ENCODE measurements at regions not wholly inside any gene's neighbourhood (a gene's known extent, or its start where the extent isn't known, plus 50 kb on each side); places are given as distances from the start of the nearest gene placed in this dataset.

DNA sequence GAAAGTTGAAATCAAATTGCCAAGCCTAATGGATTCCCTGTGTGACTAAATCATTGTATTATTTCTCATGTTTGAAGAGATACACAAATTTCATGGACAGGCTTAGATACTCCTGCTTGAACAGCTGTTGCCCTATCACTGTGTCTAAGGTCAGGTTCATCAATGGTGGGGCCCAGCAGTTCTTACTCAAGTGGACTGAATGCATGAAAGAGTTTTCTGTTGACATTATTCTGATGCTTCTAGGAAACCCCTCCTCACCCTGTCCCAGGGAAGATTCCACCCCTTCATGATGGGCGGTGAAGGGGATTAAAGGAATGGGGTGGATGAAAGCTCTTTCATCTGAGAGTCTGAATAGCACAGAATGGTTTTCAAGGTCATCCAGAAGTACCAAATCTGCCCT is 148.8 kb downstream of the INO80D start:
- Histone ChIP-seq H3K4me1 (ENCODE audit: control insufficient read depth, insufficient read depth, low read length) (no peaks in the 10 kb centered on the region), H3K27me3 (ENCODE audit: control insufficient read depth, insufficient read depth, low read length) (no peaks in the 10 kb centered on the region), H3K27ac (ENCODE audit: low read depth, low read length) (no peak overlapping the region), H3K9ac (ENCODE audit: low read length) (no peak overlapping the region), H3K36me3 (ENCODE audit: control insufficient read depth, insufficient read depth, low read length) (no peaks in the 10 kb centered on the region), H3K4me3 (ENCODE audit: low read length) (no peak overlapping the region)

DNA sequence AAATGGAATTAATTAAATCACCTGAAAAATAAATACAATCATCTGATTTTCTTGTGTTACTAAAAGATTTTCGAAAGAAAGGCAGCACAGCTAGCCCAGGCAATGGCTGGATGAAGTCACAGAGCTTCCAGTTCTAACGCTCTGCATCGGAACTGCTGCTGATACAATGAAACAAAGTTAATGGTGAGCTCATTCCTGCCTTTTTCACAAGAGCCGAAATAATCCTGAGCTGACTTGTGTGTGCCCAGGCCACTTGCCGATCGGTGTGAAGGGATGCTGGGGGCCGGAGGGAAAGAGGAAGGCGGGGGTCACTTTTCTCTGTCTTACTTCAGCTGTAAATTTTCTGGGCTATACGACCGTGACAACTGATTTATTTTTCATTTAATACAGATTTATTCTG is 149.5 kb downstream of the INO80D start:
- H3K4me3 ChIP-seq (ENCODE audit: low read length): no peak overlapping the region
- H3K27ac ChIP-seq (ENCODE audit: low read depth, low read length): no peak overlapping the region
- no peaks in the 10 kb centered on the region for H3K27me3 ChIP-seq (ENCODE audit: control insufficient read depth, insufficient read depth, low read length)
- H3K4me1 ChIP-seq (ENCODE audit: control insufficient read depth, insufficient read depth, low read length): no peaks in the 10 kb centered on the region
- no peak overlapping the region for H3K9ac ChIP-seq (ENCODE audit: low read length)
- no peaks in the 10 kb centered on the region for H3K36me3 ChIP-seq (ENCODE audit: control insufficient read depth, insufficient read depth, low read length)

DNA sequence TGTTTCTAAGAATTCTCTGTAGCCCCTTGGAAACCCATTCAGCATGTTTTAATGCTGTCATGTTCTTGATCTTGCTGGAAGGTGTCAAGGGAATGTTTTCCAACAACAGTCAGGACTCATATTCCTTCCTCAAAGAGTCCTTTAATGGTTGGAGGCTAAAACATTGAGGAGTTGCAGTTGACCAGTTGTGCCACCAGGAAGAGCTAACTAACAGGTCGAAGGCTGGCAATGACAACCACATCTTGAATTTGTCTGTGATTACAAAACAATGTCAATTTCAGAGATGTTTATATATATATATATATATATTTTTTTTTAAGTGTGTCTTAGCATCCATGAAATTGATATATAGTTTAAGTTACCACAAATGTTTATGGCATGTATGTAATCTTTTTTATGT is 151.5 kb downstream of the INO80D start:
- H3K4me1 ChIP-seq (ENCODE audit: control insufficient read depth, insufficient read depth, low read length): peaks cover 2% of the 10 kb centered on the region

DNA sequence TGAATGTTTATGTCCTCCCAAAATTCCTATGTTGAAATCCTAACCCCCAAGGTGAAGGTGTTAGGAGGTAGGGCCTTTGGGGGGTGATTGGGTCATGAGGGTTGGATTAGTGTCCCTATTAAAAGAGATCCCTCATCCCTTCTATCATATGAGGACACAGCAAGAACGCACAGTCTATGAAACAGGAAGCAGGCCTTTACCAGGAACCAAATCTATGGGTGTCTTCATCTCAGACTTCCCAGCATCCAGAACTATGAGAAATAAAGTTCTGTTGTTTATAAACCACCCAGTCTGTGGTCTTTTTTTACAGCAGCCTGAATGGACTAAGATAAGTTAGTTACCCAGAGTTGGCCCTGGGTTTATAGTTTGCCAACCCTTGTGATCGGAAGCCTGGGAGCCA is 153.1 kb downstream of the INO80D start:
- no peaks in the 10 kb centered on the region for H3K36me3 ChIP-seq (ENCODE audit: control insufficient read depth, insufficient read depth, low read length)
- H3K27ac ChIP-seq (ENCODE audit: low read depth, low read length): no peak overlapping the region
- no peak overlapping the region for H3K4me3 ChIP-seq (ENCODE audit: low read length)
- H3K4me1 ChIP-seq (ENCODE audit: control insufficient read depth, insufficient read depth, low read length): peaks cover 2% of the 10 kb centered on the region
- H3K27me3 ChIP-seq (ENCODE audit: control insufficient read depth, insufficient read depth, low read length): no peaks in the 10 kb centered on the region
- H3K9ac ChIP-seq (ENCODE audit: low read length): no peak overlapping the region

More for the DNA sequence above, 151.5 kb downstream of the INO80D start:
- Histone ChIP-seq H3K27me3 (ENCODE audit: control insufficient read depth, insufficient read depth, low read length) (no peaks in the 10 kb centered on the region), H3K36me3 (ENCODE audit: control insufficient read depth, insufficient read depth, low read length) (no peaks in the 10 kb centered on the region), H3K27ac (ENCODE audit: low read depth, low read length) (no peak overlapping the region), H3K4me3 (ENCODE audit: low read length) (no peak overlapping the region), H3K9ac (ENCODE audit: low read length) (no peak overlapping the region)

DNA sequence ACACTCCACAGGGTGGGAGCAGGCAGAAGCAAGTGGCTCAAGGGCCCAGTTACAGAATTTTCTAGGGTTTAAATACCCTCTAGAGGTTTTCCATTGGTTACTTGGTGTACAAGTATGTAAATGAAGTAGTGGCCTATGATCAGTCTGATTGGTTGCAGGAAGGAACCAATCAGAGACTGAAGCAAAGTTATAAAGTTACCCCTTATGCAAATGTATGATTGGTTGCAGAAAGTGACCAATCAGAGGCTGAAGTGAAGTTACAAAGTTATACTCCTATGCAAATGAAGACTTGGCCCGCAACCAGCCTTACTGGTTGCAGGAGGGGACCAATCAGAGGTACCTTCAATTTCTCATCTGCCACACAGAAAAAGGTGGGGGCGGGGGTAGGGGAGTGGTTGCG is 154.6 kb downstream of the INO80D start:
- H3K4me1 ChIP-seq (ENCODE audit: control insufficient read depth, insufficient read depth, low read length): peaks cover 2% of the 10 kb centered on the region
- H3K9ac ChIP-seq (ENCODE audit: low read length): no peak overlapping the region
- H3K27ac ChIP-seq (ENCODE audit: low read depth, low read length): no peak overlapping the region
- peaks cover 3% of the 10 kb centered on the region for H3K27me3 ChIP-seq (ENCODE audit: control insufficient read depth, insufficient read depth, low read length)
- no peak overlapping the region for H3K4me3 ChIP-seq (ENCODE audit: low read length)
- H3K36me3 ChIP-seq (ENCODE audit: control insufficient read depth, insufficient read depth, low read length): no peaks in the 10 kb centered on the region

DNA sequence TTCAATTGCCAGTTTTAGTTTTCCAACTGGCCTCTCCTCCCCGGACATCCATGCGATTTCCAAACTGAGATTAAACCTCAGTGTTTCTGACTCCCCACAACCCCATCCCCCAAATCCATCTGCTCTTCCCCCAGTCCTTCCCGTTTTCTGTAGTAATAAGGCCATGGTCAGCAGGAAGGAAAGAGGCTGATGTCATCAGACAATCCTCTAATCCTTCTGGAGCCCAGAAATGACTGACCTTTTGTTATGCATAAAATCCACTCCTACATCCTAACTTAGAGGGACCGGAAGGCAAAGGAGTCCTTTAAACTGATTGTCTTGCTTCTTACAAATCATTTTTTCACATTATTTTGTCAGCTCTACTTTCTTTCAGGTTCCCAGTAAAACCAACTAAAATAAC is 155.8 kb downstream of the INO80D start:
- Histone ChIP-seq H3K27me3 (ENCODE audit: control insufficient read depth, insufficient read depth, low read length) (peaks cover 3% of the 10 kb centered on the region), H3K4me3 (ENCODE audit: low read length) (no peak overlapping the region), H3K27ac (ENCODE audit: low read depth, low read length) (no peak overlapping the region), H3K4me1 (ENCODE audit: control insufficient read depth, insufficient read depth, low read length) (peaks cover 5% of the 10 kb centered on the region), H3K36me3 (ENCODE audit: control insufficient read depth, insufficient read depth, low read length) (no peaks in the 10 kb centered on the region), H3K9ac (ENCODE audit: low read length) (no peak overlapping the region)

DNA sequence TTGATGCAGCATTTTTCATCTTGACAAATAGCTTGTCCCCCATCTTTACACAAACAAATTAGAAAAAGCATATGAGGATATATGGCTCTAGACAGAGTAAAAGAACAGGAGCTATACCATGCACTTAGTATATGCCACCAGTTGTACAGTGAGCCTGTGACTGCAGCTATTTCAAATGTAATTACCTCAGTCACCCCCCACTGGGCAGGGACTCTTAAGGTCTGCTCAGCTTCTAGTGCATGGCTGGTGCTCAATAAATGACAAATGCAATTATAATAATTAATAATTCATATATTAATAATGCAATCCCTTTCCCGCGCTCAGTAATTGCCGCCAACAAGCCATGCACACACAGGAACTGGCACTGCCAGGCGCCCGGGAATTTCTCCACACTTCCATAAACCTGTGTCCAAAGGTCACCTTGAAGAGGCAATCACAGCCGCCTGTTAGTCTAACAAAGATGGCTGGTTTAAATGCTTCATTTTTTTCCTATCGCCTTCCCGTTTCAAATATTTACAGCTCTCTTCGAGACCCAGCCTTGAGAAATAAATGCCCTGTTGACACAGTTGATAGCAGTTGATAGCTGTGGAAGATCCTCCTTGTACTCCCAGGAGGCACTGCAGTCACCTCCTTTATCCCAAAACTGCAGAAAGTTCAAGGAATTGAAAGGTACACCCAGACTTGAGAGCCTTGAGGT is 156.6 kb downstream of the INO80D start:
- Histone ChIP-seq H3K9ac (ENCODE audit: low read length) (no peak overlapping the region), H3K4me3 (ENCODE audit: low read length) (no peak overlapping the region), H3K36me3 (ENCODE audit: control insufficient read depth, insufficient read depth, low read length) (no peaks in the 10 kb centered on the region)

DNA sequence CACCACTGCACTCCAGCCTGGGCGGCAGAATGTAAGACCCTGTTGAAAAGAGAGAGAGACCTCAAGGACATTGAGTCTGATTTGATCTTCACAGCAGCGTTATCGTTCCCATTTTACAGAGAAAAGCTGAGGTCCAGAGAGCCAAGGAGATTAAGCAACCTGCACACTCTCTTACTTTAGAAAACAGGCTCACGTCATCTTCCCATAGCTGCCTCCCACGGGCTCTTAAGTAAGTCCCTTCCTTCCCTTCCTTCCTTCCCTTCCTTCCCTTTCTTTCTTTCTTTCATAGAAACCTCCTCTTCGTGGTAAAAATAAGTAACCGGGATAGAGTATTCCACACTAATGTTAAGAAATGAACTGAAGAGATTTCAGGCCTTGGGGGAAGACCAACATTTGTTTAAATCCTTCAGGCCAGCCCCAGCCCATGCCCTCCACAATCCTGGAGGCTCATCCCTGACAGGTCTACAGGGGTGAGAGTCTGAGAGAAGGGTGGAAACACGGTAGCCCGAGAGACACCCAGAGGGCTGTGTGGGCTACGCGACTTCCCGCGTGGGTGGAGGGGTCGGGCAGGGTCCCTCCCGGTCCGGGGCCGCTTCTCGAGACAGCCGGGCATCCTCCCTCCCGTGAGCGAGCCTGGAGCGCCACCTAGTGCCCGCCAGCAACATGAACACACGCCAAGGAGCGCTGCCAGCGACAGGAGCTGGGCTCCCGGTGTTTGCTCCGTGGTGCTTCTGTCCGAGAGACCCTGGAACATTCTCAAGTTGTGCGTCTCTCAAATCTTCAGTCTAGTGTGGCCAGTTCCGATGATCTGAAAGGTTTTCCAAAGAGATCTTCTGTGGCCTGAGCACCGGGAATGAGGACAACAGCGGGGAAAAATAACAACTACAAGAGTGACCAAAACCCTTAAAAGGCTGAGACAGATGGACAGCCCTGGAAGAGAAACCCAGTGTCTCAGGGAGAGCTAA is 160.3 kb downstream of the INO80D start:
- peak overlapping the region; percentile 65 for H3K4me3 ChIP-seq (ENCODE audit: low read length)
- H3K4me1 ChIP-seq (ENCODE audit: control insufficient read depth, insufficient read depth, low read length): peaks cover 3% of the 10 kb centered on the region
- H3K9ac ChIP-seq (ENCODE audit: low read length): peak overlapping the region; percentile 16
- peaks cover 3% of the 10 kb centered on the region for H3K27me3 ChIP-seq (ENCODE audit: control insufficient read depth, insufficient read depth, low read length)
- H3K36me3 ChIP-seq (ENCODE audit: control insufficient read depth, insufficient read depth, low read length): no peaks in the 10 kb centered on the region
- H3K27ac ChIP-seq (ENCODE audit: low read depth, low read length): peak overlapping the region; percentile 43

More for the DNA sequence above, 156.6 kb downstream of the INO80D start:
- Histone ChIP-seq H3K27me3 (ENCODE audit: control insufficient read depth, insufficient read depth, low read length) (peaks cover 3% of the 10 kb centered on the region), H3K27ac (ENCODE audit: low read depth, low read length) (no peak overlapping the region), H3K4me1 (ENCODE audit: control insufficient read depth, insufficient read depth, low read length) (peaks cover 5% of the 10 kb centered on the region)

DNA sequence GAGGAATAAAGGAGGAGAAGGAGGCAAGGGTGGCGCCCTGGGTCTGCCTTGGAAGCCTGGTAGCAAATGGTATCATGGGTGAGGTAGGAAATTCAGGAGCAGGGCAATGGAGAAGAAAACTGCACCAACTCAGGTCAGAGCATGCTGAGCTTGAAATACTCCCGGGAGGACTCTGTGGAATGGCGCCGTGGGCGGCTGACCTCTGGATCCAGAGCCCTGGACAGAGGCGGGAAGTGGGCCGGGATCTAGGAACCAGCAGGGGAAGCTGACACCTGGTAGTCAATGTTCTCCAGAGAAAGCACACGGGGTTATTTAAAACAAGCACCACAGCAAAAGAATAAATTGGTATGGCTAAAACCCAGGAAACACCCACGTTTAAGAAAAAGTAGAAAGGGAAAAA is 161.3 kb downstream of the INO80D start:
- Histone ChIP-seq H3K27ac (ENCODE audit: low read depth, low read length) (no peak overlapping the region), H3K4me1 (ENCODE audit: control insufficient read depth, insufficient read depth, low read length) (peaks cover 3% of the 10 kb centered on the region), H3K4me3 (ENCODE audit: low read length) (no peak overlapping the region), H3K36me3 (ENCODE audit: control insufficient read depth, insufficient read depth, low read length) (no peaks in the 10 kb centered on the region), H3K27me3 (ENCODE audit: control insufficient read depth, insufficient read depth, low read length) (peaks cover 3% of the 10 kb centered on the region), H3K9ac (ENCODE audit: low read length) (no peak overlapping the region)

DNA sequence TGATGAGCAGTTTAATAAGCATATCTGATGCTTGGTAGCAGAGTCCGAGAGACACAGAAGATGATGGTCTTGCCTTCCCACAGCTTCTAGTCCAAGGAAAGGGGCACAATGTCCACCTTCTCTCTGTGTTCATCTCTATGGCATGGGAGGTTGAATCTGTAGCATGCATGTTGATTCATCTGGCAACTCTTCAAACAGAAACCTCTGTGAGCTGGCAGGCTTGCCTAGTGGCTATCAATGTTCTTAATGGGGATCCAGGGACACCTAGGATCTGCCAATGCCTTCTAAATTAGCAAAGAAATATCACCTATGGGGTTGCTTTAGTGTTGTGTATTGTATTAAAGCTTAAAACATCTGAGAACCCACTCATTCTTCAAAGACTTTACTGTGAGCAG is 170.8 kb downstream of the INO80D start:
- Histone ChIP-seq H3K4me3 (ENCODE audit: low read length) (no peak overlapping the region), H3K27me3 (ENCODE audit: control insufficient read depth, insufficient read depth, low read length) (no peaks in the 10 kb centered on the region), H3K27ac (ENCODE audit: low read depth, low read length) (no peak overlapping the region), H3K4me1 (ENCODE audit: control insufficient read depth, insufficient read depth, low read length) (peaks cover 17% of the 10 kb centered on the region), H3K36me3 (ENCODE audit: control insufficient read depth, insufficient read depth, low read length) (no peaks in the 10 kb centered on the region), H3K9ac (ENCODE audit: low read length) (no peak overlapping the region)

DNA sequence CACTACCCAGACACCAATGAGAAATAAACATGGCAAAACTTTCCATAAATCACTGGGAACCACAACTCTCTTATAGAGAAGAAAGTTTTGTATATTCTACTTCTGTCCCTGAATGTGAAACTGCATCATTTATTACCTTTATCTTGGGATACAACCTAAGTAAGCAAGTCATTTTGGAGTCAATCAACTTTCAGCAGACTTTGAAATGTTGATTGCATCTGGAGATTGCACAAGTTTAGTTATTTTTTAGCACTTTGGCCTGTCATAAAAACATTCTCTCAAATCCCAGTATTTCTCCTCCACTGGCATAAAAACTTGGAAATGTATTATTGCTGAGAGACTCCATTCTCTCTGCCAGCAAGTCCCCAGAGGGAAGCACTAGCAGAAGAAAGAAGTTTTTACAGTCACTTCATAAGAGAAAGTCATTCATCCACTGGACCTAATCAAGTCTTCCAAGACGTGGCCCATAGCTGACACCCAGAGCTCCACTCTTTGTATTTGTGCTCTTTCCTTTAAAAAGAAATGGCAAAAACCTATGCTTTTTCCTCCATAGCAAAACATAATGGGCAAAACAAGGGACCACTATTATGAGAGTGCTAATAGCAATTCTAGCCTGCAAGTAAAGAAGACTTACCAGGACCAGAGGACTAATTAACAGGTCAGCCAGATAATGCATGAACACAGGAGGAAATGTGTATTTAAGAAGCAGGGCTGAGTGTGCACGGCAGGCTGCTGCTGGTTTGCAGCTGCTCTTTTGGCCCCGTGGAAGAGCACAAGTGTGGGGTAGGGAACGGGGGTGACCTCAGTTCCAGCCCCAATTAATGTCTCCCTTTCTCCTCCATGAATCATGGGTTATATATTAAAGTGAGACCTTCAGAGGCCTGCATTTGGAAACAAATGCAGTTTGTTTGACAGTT is 171.5 kb downstream of the INO80D start:
- H3K36me3 ChIP-seq (ENCODE audit: control insufficient read depth, insufficient read depth, low read length): no peaks in the 10 kb centered on the region
- H3K4me3 ChIP-seq (ENCODE audit: low read length): no peak overlapping the region
- H3K27me3 ChIP-seq (ENCODE audit: control insufficient read depth, insufficient read depth, low read length): no peaks in the 10 kb centered on the region
- no peak overlapping the region for H3K9ac ChIP-seq (ENCODE audit: low read length)
- no peak overlapping the region for H3K27ac ChIP-seq (ENCODE audit: low read depth, low read length)
- H3K4me1 ChIP-seq (ENCODE audit: control insufficient read depth, insufficient read depth, low read length): peaks cover 20% of the 10 kb centered on the region

DNA sequence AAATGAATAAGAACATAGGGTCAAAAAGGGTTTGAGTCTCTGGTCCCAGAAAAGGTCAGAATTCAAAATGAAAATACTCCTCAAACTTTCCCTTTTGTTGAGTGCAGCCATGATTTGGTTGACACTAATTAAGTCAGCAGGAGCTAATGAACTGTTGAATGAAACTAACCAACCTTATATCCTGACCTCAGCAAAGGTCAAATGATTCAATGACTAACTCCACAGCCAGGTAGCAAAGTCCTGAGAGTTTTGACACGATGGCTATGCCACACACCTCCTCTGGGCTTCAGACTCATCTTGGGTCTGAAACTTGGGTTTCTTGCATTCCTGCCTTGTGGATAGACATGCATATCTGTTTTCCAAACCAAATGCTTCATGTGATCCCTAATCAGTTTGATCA is 172.3 kb downstream of the INO80D start:
- Histone ChIP-seq H3K4me1 (ENCODE audit: control insufficient read depth, insufficient read depth, low read length) (peaks cover 22% of the 10 kb centered on the region), H3K36me3 (ENCODE audit: control insufficient read depth, insufficient read depth, low read length) (no peaks in the 10 kb centered on the region), H3K27me3 (ENCODE audit: control insufficient read depth, insufficient read depth, low read length) (no peaks in the 10 kb centered on the region), H3K27ac (ENCODE audit: low read depth, low read length) (no peak overlapping the region), H3K4me3 (ENCODE audit: low read length) (no peak overlapping the region), H3K9ac (ENCODE audit: low read length) (no peak overlapping the region)
